ENCODE measurements at regions not wholly inside any gene's neighbourhood (a gene's known extent, or its start where the extent isn't known, plus 50 kb on each side); places are given as distances from the start of the nearest gene placed in this dataset.
"Not testable (repeated sequence)": the region's sequence is repeated elsewhere in the genome, so short reads cannot be mapped to it uniquely, and the experiment has no call there.

- DNase-seq (ENCODE audit: low spot score) = no peak
Observed at GRCh38 chr1:95905818-95906395, 671.9 kb downstream of the RWDD3 start.

GRCh38 chr1:95911739-95912138 is 677.7 kb downstream of the RWDD3 start:
- not testable (repeated sequence) for DNase-seq (ENCODE audit: low spot score)

DNA sequence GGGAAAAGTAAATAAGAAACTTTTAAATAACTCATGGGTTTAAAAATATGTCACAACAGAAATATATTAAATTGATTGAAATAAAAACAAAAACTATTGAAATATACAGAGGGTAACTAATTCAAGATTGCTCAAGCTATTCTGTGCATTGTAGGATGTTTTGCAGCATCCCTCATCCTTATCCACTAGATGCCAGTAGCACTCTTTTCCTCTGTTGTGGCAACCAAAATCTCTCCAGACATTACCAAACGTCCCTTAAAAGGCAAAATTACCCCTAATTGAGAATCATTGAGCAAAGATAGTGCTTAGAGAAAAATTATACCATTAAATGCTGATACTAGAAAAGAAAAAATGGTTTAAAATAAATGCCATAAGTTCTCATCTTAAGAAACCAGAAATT is 682.6 kb downstream of the RWDD3 start:
- no peak for DNase-seq (ENCODE audit: low spot score)

GRCh38 chr1:95924684-95925083 is 690.7 kb downstream of the RWDD3 start:
- DNase-seq (ENCODE audit: low spot score) = no peak

DNA sequence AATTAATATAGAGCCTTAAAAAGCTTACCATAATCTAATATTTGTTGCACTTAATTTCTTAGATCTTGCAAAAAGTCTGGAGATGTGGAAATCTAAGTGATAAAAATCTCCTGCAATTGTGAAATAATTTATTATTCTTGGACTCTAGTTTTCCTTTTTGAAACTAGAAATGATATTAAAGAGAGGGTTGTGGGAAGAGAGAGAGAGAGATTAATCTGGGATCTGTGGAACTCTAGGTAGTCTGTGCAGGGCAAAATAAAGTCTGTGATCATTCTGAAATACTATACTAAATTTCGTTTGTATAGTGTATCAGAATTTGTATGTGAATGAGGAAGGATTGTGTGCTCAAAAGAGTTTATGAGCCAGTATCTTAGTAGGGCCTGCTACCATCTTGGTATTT is 692.3 kb downstream of the RWDD3 start:
- DNase-seq (ENCODE audit: low spot score) = no peak

GRCh38 chr1:95927061-95927460 is 693.1 kb downstream of the RWDD3 start:
- no peak for DNase-seq (ENCODE audit: low spot score)

GRCh38 chr1:95935719-95936118 is 701.7 kb downstream of the RWDD3 start:
- no peak for DNase-seq (ENCODE audit: low spot score)

- DNase-seq (ENCODE audit: low spot score) = no peak
Observed at GRCh38 chr1:95941121-95941798, 707.2 kb downstream of the RWDD3 start.

GRCh38 chr1:95948023-95948422 is 714.0 kb downstream of the RWDD3 start:
- DNase-seq (ENCODE audit: low spot score) = no peak

DNA sequence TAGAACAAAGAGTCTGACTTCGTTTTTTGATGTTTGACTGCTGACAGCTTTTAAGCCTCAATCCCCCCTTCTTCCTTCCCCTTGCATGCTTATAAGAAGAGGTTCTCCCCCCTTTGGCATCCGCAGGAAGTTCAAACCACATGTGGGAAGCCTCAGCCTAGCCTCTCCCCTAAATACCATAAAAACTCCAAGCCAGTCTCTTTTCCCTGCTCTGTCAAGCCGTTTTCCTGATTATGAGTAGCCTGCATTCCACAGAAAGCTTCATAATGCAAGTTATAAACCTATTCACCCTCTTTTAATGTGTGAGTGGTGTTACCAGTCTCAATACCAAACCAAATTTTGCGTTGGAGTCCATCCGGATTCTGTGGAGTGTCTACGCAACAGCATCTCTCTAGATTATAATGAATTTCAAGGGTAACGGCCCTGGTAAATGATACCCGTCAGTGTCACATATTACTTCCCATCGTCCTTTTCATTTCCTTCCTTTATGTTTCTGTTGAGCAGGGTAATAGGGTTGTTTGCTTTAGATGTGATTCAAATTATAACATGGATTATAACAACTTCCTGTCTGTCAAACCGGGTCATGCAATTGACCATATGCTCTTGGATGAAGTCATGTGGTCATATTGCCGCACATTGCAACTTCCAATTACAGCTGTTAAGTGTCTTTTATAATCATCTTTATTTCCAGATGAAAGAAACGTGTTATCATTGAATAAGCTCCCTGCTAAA is 717.5 kb downstream of the RWDD3 start:
- DNase-seq (ENCODE audit: low spot score) = no peak

DNA sequence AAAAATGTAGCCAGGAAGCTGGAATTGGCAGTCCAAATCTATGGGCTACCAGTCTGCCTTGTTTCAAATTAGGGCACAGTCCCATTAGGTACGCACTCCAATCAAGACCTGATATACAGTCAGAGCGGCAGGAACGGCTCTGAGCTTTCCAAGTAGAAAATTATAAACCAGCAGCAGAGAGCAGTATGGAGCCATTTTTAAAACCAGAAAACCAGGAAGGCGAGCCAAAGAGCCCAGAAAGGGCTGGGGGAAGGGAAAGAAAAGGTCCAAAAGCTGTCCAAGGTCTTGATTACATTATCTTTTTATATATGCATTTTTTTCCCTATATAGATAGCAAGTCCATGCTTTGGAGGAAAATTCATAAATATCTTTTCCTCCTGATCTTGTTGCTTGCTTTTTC is 719.0 kb downstream of the RWDD3 start:
- no peak for DNase-seq (ENCODE audit: low spot score)

- no peak for DNase-seq (ENCODE audit: low spot score)
Observed at GRCh38 chr1:95954585-95954984, 720.6 kb downstream of the RWDD3 start.

DNA sequence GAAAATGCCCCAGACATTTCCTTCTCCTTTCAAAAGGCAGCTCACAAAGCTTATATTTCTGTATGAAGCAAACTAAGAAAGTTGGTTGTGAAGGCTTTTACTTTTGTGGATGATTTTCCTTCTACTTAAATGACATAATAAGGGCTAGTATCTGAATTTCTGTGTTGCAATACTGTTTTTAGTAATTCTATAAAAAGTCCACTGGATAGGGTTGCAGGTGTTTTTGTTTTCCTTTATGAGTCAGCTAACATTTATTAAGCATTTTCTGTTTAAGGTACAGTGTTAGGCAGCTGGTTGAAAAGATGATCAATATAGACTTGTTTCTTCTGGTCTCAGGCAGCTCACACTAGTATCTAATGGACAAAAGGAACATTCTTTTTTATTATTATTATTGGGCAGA is 722.2 kb downstream of the RWDD3 start:
- DNase-seq (ENCODE audit: low spot score) = no peak

DNA sequence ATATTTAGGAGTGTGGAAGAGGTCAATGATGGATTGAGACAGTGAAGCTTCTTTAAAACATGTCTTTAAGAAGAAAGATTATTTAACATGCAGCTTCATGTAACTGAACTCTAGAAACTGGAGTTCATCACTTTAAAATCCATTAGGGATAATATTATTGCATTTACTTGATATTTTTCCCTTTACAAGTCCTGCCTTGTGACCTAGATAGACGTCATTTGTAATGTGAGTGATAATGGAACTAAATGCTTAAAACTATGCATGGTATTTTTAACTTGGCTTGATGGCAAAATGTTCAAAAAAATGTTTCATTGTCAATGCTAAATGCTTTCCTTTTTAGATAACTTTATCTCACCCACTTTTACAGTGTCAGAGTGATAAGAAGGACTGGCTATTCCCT is 723.7 kb downstream of the RWDD3 start:
- DNase-seq (ENCODE audit: low spot score) = no peak

- DNase-seq (ENCODE audit: low spot score) = no peak
Observed at GRCh38 chr1:95966866-95967265, 732.9 kb downstream of the RWDD3 start.

DNA sequence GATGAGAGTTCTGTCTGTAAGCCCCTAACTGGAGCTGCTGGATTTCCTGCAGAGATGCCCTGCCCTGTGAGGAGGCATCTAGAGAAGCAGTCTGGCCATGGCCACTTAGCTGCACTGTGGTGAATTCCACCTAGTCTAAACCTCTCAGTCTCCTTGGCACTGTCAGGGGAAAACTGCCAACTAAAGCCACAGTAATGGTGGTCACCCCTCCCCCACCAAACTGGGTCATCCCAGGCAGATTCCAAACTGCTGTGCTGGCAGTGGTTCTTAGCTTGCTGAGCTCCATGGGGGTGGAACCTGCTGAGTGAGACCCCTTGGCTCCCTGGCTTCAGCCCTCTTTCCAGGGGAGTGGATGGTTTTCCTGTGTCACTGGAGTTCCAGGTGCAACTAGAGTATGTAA is 740.6 kb downstream of the RWDD3 start:
- DNase-seq (ENCODE audit: low spot score) = no peak

DNA sequence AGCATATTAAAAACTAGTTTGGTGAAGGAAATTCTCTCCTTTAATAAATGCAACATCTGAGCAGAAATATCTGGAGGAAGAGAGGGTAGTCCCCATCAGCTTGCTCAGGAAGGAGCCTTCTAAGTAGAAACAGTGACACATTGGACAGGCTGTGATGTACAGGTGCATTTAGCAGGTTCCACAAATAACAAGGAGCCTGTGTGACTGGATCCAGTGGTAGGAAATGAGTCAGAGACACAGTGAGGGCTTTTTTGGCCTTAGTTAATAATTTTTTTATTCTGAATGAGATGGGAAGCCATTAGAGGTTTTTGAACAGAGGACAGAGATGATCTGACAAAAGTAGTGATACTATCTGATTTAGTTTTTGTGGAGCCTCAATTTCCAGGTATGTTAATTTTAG is 738.9 kb upstream of the PTBP2 start:
- no peak for DNase-seq (ENCODE audit: low spot score)

DNA sequence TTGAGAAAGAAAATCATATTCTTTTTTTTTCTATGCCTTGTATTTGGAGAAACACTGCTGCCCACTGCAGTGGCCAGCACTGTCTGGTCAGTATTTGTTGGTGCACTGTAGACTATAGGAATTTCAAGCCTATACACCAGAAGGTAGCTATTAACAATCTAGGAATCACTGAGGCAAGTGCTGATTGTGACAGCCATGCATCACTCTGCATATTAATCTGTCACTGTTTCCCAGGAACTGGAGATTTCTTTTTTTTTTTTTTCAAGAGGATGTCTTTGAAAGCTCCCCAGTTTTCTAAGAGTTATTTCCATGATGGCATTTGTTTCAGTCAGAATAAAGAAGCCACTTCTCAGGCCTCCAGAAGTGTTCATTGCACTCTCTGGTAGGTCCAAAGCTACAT is 737.8 kb upstream of the PTBP2 start:
- DNase-seq (ENCODE audit: low spot score) = no peak

- DNase-seq (ENCODE audit: low spot score) = no peak
Observed at GRCh38 chr1:95984798-95985374, 736.7 kb upstream of the PTBP2 start.

- DNase-seq (ENCODE audit: low spot score) = no peak
Observed at GRCh38 chr1:95990033-95990432, 731.6 kb upstream of the PTBP2 start.

- DNase-seq (ENCODE audit: low spot score) = no peak
Observed at GRCh38 chr1:95991787-95992520, 729.6 kb upstream of the PTBP2 start.

- DNase-seq (ENCODE audit: low spot score) = no peak
Observed at GRCh38 chr1:95994643-95995042, 726.9 kb upstream of the PTBP2 start.

DNA sequence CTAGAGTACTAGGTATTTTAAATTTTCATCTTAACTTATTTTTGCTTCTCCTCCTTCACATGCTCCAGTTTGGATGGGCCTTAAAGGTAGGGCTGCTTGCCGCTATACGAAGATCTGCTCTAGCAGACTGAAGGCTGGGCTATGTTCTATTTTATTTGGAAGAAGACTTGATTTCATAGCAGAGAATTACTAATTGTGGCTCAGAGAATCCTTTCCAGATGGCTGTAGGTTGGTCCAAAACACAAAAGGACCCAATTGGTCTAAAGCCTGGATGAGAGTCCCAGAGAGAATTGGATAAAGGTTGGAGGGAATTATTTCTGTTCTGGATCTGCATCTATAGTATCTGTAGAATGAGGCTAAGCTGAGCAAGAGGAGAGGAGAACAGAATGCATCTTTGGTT is 719.4 kb upstream of the PTBP2 start:
- DNase-seq (ENCODE audit: low spot score) = no peak

Measured in hepatic stellate cell (primary cell).